HepG2 (cell line): ENCODE measurements at regions not wholly inside any gene's neighbourhood (a gene's known extent, or its start where the extent isn't known, plus 50 kb on each side); places are given as distances from the start of the nearest gene placed in this dataset.
A peak's percentile ranks its signal among the peaks of the same experiment; 100 is the strongest.

Experiments
- ATAC-seq: fragments of 200-7000 bp; cut with Tn5 transposase; 3 replicates; pipeline ENCODE4 v1.9.1; 2020; ENCODE audit warnings: mild to moderate bottlenecking, moderate library complexity
- BruUV-seq: library from RNA; stranded (reverse); fragments of 400-500 nt; replicated peaks from 2 replicates; lab custom pipeline; 2021; lab: Mats Ljungman, UMichigan
- CTCF ChIA-PET: fragments of 300-600 bp; formaldehyde crosslinking; extraction: SDS; loops from one replicate; lab custom pipeline; 2021; ENCODE audit warnings: low total read pairs, inconsistent platforms, low intra/inter-chr PET ratio; lab: Yijun Ruan, JAX
- POLR2A ChIA-PET: fragments of 350-600 bp; sonication (Branson Sonifier 250); formaldehyde crosslinking; loops from one replicate; lab custom pipeline; 2020; ENCODE audit warnings: antibody characterized with exemption, inconsistent platforms; lab: Yijun Ruan, JAX
- DNase-seq: peaks from one replicate; pipeline ENCODE4 v3.0.0-alpha.2; 2015; ENCODE audit warnings: low spot score
- FAIRE-seq: peaks from 3 replicates; lab custom pipeline; 2011; peaks lifted over from hg19 to GRCh38; lab: Jason Lieb, UNC
- H2AFZ ChIP-seq: one replicate; pipeline ENCODE4 v1.6.1; 2011; ENCODE audit warnings: low read length, inconsistent platforms
- H3K27ac ChIP-seq: fragments of 300-600 bp; 3 replicates; pipeline ENCODE4 v1.8.0; 2011; ENCODE audit warnings: mixed run types, mild to moderate bottlenecking, mixed read lengths, low read length, inconsistent platforms; ENCODE audit not compliant: insufficient read depth; ENCODE audit errors: extremely low read length
- H3K27me3 ChIP-seq, 2 experiments: fragments of 200-600 bp in 1 of 2; 2 replicates in 1 of 2; 3 replicates in 1 of 2; pipeline versions ENCODE4 v1.6.0 to v1.8.0; 2011; ENCODE audit warnings: low read length in 2 of 2, mild to moderate bottlenecking in 2 of 2, moderate library complexity in 2 of 2, inconsistent platforms in 1 of 2; ENCODE audit not compliant: insufficient read depth in 2 of 2, control insufficient read depth in 1 of 2
- H3K36me3 ChIP-seq, 2 experiments: fragments of 200-600 bp in 1 of 2; replicated peaks in 1 of 2; 2 replicates in 1 of 2; 3 replicates in 1 of 2; pipeline versions ENCODE4 v1.5.1 to v1.8.0; 2011; ENCODE audit warnings: low read length in 2 of 2, inconsistent platforms in 1 of 2; ENCODE audit not compliant: insufficient read depth in 2 of 2, control insufficient read depth in 1 of 2
- H3K4me1 ChIP-seq: 2 replicates; pipeline ENCODE4 v1.5.1; 2012; ENCODE audit warnings: low read length, inconsistent platforms; ENCODE audit not compliant: insufficient read depth
- H3K4me2 ChIP-seq: 2 replicates; pipeline ENCODE4 v1.6.0; 2011; ENCODE audit warnings: low read depth, low read length, inconsistent platforms
- H3K4me3 ChIP-seq, 3 experiments: fragments of 200-600 bp in 1 of 3; sonication (generic), shearing (Covaris generic) in 1 of 3; replicated peaks in 1 of 3; 2 replicates each; pipeline ENCODE4 v1.5.1; 2011 to 2016; ENCODE audit warnings: low read length in 3 of 3, inconsistent platforms in 2 of 3, low read depth in 2 of 3, mild to moderate bottlenecking in 2 of 3, control low read depth in 1 of 3, mixed read lengths in 1 of 3; ENCODE audit not compliant: insufficient read depth in 1 of 3
- H3K79me2 ChIP-seq: one replicate; pipeline ENCODE4 v1.6.1; 2011; ENCODE audit warnings: low read length, inconsistent platforms; ENCODE audit not compliant: insufficient read depth
- H3K9ac ChIP-seq: 2 replicates; pipeline ENCODE4 v1.6.0; 2011; ENCODE audit warnings: mild to moderate bottlenecking, low read depth, low read length, inconsistent platforms; ENCODE audit not compliant: insufficient read depth
- H3K9me3 ChIP-seq: 2 replicates; pipeline ENCODE4 v1.5.1; 2012; ENCODE audit warnings: mild to moderate bottlenecking, low read length
- H4K20me1 ChIP-seq: 2 replicates; pipeline ENCODE4 v1.6.0; 2011; ENCODE audit warnings: inconsistent platforms, mild to moderate bottlenecking, low read length, moderate library complexity; ENCODE audit not compliant: insufficient read depth
- ETV5 ChIP-seq: IDR thresholded peaks from 2 replicates; pipeline ENCODE4 v1.6.1; 2018; ENCODE audit warnings: missing biosample characterization, missing genetic modification reagents, inconsistent platforms, borderline replicate concordance
- FOXA3 ChIP-seq: IDR thresholded peaks from 2 replicates; pipeline ENCODE4 v1.6.1; 2016; ENCODE audit warnings: missing genetic modification reagents, missing compliant biosample characterization
- FOXK2 ChIP-seq: fragments of 450-650 bp; IDR thresholded peaks from 2 replicates; pipeline ENCODE4 v1.6.1; 2016
- GATAD2A ChIP-seq: IDR thresholded peaks from 2 replicates; pipeline ENCODE4 v1.6.1; 2016
- HNRNPK ChIP-seq: fragments of 200-400 bp; formaldehyde crosslinking; IDR thresholded peaks from 2 replicates; pipeline ENCODE4 v1.6.1; 2018; ENCODE audit warnings: low read length, low read depth, moderate library complexity, mild to moderate bottlenecking; ENCODE audit not compliant: poor library complexity, severe bottlenecking
- IRF2 ChIP-seq: IDR thresholded peaks from 2 replicates; pipeline ENCODE4 v1.6.1; 2018; ENCODE audit warnings: missing genetic modification reagents, missing compliant biosample characterization
- KAT8 ChIP-seq: IDR thresholded peaks from 2 replicates; pipeline ENCODE4 v1.6.1; 2016; ENCODE audit warnings: missing genetic modification reagents, missing compliant biosample characterization
- KDM5A ChIP-seq: fragments of 200-600 bp; sonication (generic); IDR thresholded peaks from 2 replicates; pipeline ENCODE4 v1.7.0; 2018; ENCODE audit warnings: antibody characterized with exemption, mild to moderate bottlenecking, low read length, borderline replicate concordance
- RARA ChIP-seq: IDR thresholded peaks from 2 replicates; pipeline ENCODE4 v1.6.1; 2016; ENCODE audit warnings: missing genetic modification reagents, missing compliant biosample characterization
- RFX3 ChIP-seq: IDR thresholded peaks from 2 replicates; pipeline ENCODE4 v1.6.1; 2016; ENCODE audit warnings: missing biosample characterization, missing genetic modification reagents
- SATB2 ChIP-seq: sonication (generic); formaldehyde crosslinking; IDR thresholded peaks from 2 replicates; pipeline ENCODE4 v1.5.0; 2020; ENCODE audit warnings: missing genetic modification reagents
- TEAD3 ChIP-seq: optimal IDR thresholded peaks from 2 replicates; pipeline ENCODE3; 2016; ENCODE audit warnings: borderline replicate concordance
- U2AF1 ChIP-seq: fragments of 200-400 bp; formaldehyde crosslinking; optimal IDR thresholded peaks from 2 replicates; pipeline ENCODE3; 2017; ENCODE audit warnings: mild to moderate bottlenecking, low read depth, low read length
- YY1 ChIP-seq: IDR thresholded peaks from 2 replicates; pipeline ENCODE4 v1.6.1; 2011; ENCODE audit warnings: low read length, low read depth, moderate library complexity, mild to moderate bottlenecking; ENCODE audit not compliant: insufficient read depth, insufficient replicate concordance
- ZNF101 ChIP-seq: sonication (generic); formaldehyde crosslinking; IDR thresholded peaks from 2 replicates; pipeline ENCODE4 v1.4.0; 2020; ENCODE audit warnings: mild to moderate bottlenecking, low read depth, missing genetic modification reagents, borderline replicate concordance
- ZNF20 ChIP-seq: sonication (generic); formaldehyde crosslinking; IDR thresholded peaks from 2 replicates; pipeline ENCODE4 v1.4.0; 2020; ENCODE audit warnings: mild to moderate bottlenecking, moderate library complexity, missing genetic modification reagents
- ZNF552 ChIP-seq: sonication (generic); formaldehyde crosslinking; IDR thresholded peaks from 2 replicates; pipeline ENCODE4 v1.9.0; 2022; ENCODE audit warnings: missing genetic modification reagents, mild to moderate bottlenecking, borderline replicate concordance
- ZNF724P ChIP-seq: sonication (generic); formaldehyde crosslinking; IDR thresholded peaks from 2 replicates; pipeline ENCODE4 v1.8.0; 2022; ENCODE audit warnings: missing genetic modification reagents, borderline replicate concordance
- ZNF737 ChIP-seq: sonication (generic); formaldehyde crosslinking; IDR thresholded peaks from 2 replicates; pipeline ENCODE4 v1.5.0; 2020; ENCODE audit warnings: missing genetic modification reagents, mild to moderate bottlenecking, borderline replicate concordance
- ZNF788 ChIP-seq: sonication (generic); formaldehyde crosslinking; IDR thresholded peaks from 2 replicates; pipeline ENCODE4 v1.5.0; 2020; ENCODE audit warnings: mild to moderate bottlenecking, missing genetic modification reagents, borderline replicate concordance
- ZSCAN9 ChIP-seq: IDR thresholded peaks from 2 replicates; pipeline ENCODE4 v1.6.1; 2016; ENCODE audit warnings: borderline replicate concordance
- WGBS: methylation state at CpG from one replicate; pipeline ENCODE4 v1.1.6; 2017; ENCODE audit warnings: low lambda C conversion rate; 5-methylcytosine and 5-hydroxymethylcytosine counted together
- in situ Hi-C: cut with HindIII; loops from 2 replicates; pipeline ENCODE4 v1.10.0; 2017; ENCODE audit warnings: low pct_unique_long_range_greater_than_20kb; ENCODE audit not compliant: extremely low pct_ligation_motif_present
- intact Hi-C: fragments of 100-400 bp; cut with micrococcal nuclease; formaldehyde crosslinking; loops from one replicate; pipeline ENCODE4 v1.10.0; 2022; ENCODE audit not compliant: unreplicated experiment
- TF ChIP-seq, protein P1 (sequence below): sonication (generic); formaldehyde crosslinking; IDR thresholded peaks from 2 replicates; pipeline ENCODE4 v1.5.0; 2020; ENCODE audit warnings: missing genetic modification reagents
- TF ChIP-seq, protein P2 (sequence below): sonication (generic); formaldehyde crosslinking; IDR thresholded peaks from 2 replicates; pipeline ENCODE4 v1.4.0; 2020; ENCODE audit warnings: mild to moderate bottlenecking, missing genetic modification reagents
- TF ChIP-seq, protein P3 (sequence below): sonication (generic); formaldehyde crosslinking; IDR thresholded peaks from 2 replicates; pipeline ENCODE4 v1.5.1; 2020; ENCODE audit warnings: missing genetic modification reagents, mild to moderate bottlenecking, borderline replicate concordance
- TF ChIP-seq, protein P4 (sequence below): IDR thresholded peaks from 2 replicates; pipeline ENCODE4 v1.6.1; 2016; ENCODE audit warnings: mild to moderate bottlenecking

DNA sequence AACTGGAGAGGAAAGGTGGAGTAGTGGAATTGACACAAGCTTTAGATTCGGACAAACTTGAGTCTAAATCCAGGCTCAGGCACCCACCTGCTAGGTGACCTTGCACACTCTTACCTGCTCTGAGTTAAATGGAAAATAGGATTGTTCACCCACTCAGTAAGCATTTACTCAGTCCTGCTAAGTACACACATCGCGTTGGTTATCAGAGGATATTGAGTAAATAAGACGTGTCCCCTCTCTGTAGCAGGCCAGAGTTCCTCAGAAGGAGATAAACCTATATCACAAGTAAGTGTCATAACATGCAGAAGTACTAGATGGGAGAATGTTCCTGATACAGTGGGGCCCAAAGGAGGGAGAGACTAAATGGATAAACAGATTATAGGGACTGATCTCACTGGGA lies 117.7 kb downstream of the SMIM20 start (continued):
- TF ChIP-seq YY1, result no peak
- no peak for TF ChIP-seq U2AF1
- no peak for TF ChIP-seq GATAD2A (CRISPR knock-in tag)
- TF ChIP-seq FOXK2, result no peak
- peak; percentile 40 for TF ChIP-seq FOXA3 (CRISPR knock-in tag)
- TF ChIP-seq RARA (CRISPR knock-in tag), result peak; percentile 14; the same call in 1 of the 2 replicates
- TF ChIP-seq KAT8 (CRISPR knock-in tag), result no peak
- TF ChIP-seq, protein P1, sequence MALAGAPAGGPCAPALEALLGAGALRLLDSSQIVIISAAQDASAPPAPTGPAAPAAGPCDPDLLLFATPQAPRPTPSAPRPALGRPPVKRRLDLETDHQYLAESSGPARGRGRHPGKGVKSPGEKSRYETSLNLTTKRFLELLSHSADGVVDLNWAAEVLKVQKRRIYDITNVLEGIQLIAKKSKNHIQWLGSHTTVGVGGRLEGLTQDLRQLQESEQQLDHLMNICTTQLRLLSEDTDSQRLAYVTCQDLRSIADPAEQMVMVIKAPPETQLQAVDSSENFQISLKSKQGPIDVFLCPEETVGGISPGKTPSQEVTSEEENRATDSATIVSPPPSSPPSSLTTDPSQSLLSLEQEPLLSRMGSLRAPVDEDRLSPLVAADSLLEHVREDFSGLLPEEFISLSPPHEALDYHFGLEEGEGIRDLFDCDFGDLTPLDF, result no peak
- no peak for TF ChIP-seq ZNF788 (CRISPR knock-in tag)

DNA sequence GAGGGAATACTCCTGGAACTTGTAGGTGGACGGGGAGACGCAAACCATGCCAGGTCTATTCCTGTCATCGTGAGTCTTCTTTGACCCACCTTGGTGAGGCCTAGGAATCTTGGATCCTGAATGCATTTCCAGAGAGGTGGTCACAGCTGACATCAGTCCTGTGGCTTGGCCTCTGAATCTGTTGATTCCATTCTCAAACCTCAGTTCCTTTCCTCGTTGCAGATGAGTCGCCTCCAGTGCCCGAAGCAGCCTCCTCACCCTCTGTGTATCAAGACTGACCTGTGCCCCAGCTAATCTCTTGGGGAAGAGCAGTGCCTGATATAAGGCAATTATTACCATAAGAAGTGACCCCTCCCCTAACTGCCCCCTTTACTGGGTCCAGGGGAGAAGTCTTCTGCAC lies 118.1 kb downstream of the SMIM20 start:
- no peak overlapping the region for H3K4me3 ChIP-seq
- BruUV-seq, result no TSS peak
- no peak overlapping the region for H3K9ac ChIP-seq
- no peak overlapping the region for H3K27ac ChIP-seq
- H3K4me2 ChIP-seq, result no peak overlapping the region
- 68% methylated on average over 4 of the region's 6 CpGs for WGBS
- intact Hi-C loops (no loop called here), in situ Hi-C loops (loop anchor here (25.0 kb wide), 1 partner anchor 380 kb away; no protein-coding TSS in a partner anchor)
- H3K79me2 ChIP-seq, result no peaks in the 10 kb centered on the region
- peaks cover 33% of the 10 kb centered on the region for H3K4me1 ChIP-seq
- FAIRE-seq (no peak), DNase-seq (no peak), ATAC-seq (no peak)
- H4K20me1 ChIP-seq, result no peaks in the 10 kb centered on the region
- ChIA-PET CTCF (no interaction called here), POLR2A (no interaction called here)
- no peak overlapping the region for H2AFZ ChIP-seq
- no peaks in the 10 kb centered on the region for H3K36me3 ChIP-seq
- H3K9me3 ChIP-seq, result 0 out of 2 replicates have a peak, but pooled peaks cover 7% of the 10 kb centered on the region
- peaks cover 6 to 33% of the 10 kb centered on the region in 2 experiments; a peak in 3 of 5 replicates for H3K27me3 ChIP-seq
- TF ChIP-seq, protein P2, sequence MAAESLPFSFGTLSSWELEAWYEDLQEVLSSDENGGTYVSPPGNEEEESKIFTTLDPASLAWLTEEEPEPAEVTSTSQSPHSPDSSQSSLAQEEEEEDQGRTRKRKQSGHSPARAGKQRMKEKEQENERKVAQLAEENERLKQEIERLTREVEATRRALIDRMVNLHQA (CRISPR knock-in tag), result no peak
- TF ChIP-seq ETV5 (CRISPR knock-in tag), result no peak
- TF ChIP-seq ZNF20 (CRISPR knock-in tag), result no peak
- no peak for TF ChIP-seq RFX3 (CRISPR knock-in tag)
- no peak for TF ChIP-seq SATB2 (CRISPR knock-in tag)
- TF ChIP-seq ZNF724P (CRISPR knock-in tag), result no peak
- TF ChIP-seq, protein P3, sequence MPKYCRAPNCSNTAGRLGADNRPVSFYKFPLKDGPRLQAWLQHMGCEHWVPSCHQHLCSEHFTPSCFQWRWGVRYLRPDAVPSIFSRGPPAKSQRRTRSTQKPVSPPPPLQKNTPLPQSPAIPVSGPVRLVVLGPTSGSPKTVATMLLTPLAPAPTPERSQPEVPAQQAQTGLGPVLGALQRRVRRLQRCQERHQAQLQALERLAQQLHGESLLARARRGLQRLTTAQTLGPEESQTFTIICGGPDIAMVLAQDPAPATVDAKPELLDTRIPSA (CRISPR knock-in tag), result no peak
- no peak for TF ChIP-seq HNRNPK
- no peak for TF ChIP-seq ZSCAN9
- TF ChIP-seq IRF2 (CRISPR knock-in tag), result no peak
- no peak for TF ChIP-seq KDM5A
- TF ChIP-seq ZNF552, result no peak
- TF ChIP-seq ZNF737 (CRISPR knock-in tag), result no peak
- no peak for TF ChIP-seq TEAD3
- TF ChIP-seq, protein P4, sequence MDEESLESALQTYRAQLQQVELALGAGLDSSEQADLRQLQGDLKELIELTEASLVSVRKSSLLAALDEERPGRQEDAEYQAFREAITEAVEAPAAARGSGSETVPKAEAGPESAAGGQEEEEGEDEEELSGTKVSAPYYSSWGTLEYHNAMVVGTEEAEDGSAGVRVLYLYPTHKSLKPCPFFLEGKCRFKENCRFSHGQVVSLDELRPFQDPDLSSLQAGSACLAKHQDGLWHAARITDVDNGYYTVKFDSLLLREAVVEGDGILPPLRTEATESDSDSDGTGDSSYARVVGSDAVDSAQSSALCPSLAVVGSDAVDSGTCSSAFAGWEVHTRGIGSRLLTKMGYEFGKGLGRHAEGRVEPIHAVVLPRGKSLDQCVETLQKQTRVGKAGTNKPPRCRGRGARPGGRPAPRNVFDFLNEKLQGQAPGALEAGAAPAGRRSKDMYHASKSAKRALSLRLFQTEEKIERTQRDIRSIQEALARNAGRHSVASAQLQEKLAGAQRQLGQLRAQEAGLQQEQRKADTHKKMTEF (CRISPR knock-in tag), result no peak
- TF ChIP-seq ZNF101, result no peak
